ENCODE measurements at regions not wholly inside any gene's neighbourhood (a gene's known extent, or its start where the extent isn't known, plus 50 kb on each side); places are given as distances from the start of the nearest gene placed in this dataset.

DNA sequence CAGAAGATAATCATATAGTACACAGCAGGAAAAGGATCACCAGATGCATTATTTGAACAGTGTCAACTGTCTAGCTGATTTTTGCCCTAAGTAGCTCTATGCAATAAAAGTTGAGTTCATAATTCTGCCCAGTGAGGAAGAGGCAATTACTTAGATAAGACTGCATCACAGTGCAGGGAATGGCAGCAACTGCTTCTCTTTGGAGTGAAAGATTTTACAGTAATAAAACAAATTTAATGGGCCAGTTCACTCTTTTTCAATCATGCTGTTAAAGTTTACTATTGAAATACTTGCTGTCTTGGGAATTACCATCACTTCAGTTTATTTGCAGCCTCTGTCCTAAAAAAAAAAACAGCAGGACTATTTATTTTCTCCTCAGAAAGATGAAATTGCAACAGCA, 907.9 kb downstream of the ANKRD7 start:
- no peak overlapping the region for H3K9ac ChIP-seq (ENCODE audit: low read depth, low read length)
- no peaks in the 10 kb centered on the region for H4K20me1 ChIP-seq (ENCODE audit: insufficient read depth, low read length)
- no peaks in the 10 kb centered on the region for H3K36me3 ChIP-seq (ENCODE audit: insufficient read depth, low read length)
- no peak overlapping the region for H3K4me3 ChIP-seq (ENCODE audit: low read depth in 1 of 2, low read length in 2 of 2)
- no peaks in the 10 kb centered on the region for H3K27me3 ChIP-seq (ENCODE audit: insufficient read depth, low read length, poor library complexity)
- no peak overlapping the region for H3K27ac ChIP-seq (ENCODE audit: low read length)
- DNase-seq: no peak
- H3K9me3 ChIP-seq (ENCODE audit: insufficient read depth, low read length, severe bottlenecking): no peaks in the 10 kb centered on the region
- TF ChIP-seq EZH2 (IDR thresholded peaks at IDR 0.05; ENCODE audit: borderline replicate concordance, low read depth, low read length, severe bottlenecking): no peak
- TF ChIP-seq, protein P1, sequence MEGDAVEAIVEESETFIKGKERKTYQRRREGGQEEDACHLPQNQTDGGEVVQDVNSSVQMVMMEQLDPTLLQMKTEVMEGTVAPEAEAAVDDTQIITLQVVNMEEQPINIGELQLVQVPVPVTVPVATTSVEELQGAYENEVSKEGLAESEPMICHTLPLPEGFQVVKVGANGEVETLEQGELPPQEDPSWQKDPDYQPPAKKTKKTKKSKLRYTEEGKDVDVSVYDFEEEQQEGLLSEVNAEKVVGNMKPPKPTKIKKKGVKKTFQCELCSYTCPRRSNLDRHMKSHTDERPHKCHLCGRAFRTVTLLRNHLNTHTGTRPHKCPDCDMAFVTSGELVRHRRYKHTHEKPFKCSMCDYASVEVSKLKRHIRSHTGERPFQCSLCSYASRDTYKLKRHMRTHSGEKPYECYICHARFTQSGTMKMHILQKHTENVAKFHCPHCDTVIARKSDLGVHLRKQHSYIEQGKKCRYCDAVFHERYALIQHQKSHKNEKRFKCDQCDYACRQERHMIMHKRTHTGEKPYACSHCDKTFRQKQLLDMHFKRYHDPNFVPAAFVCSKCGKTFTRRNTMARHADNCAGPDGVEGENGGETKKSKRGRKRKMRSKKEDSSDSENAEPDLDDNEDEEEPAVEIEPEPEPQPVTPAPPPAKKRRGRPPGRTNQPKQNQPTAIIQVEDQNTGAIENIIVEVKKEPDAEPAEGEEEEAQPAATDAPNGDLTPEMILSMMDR (IDR thresholded peaks at IDR 0.05; ENCODE audit: borderline replicate concordance, extremely low read depth, low read length, poor library complexity, severe bottlenecking): no peak
- no peaks in the 10 kb centered on the region for H3K79me2 ChIP-seq (ENCODE audit: insufficient read depth, low read length)
- H2AFZ ChIP-seq (ENCODE audit: low read depth, low read length): no peak overlapping the region
- no peak overlapping the region for H3K4me2 ChIP-seq (ENCODE audit: insufficient read depth, low read length)
- H3K4me1 ChIP-seq (ENCODE audit: insufficient read depth, low read length): no peaks in the 10 kb centered on the region
- ATAC-seq (ENCODE audit: insufficient read depth, low read depth): no peak

DNA sequence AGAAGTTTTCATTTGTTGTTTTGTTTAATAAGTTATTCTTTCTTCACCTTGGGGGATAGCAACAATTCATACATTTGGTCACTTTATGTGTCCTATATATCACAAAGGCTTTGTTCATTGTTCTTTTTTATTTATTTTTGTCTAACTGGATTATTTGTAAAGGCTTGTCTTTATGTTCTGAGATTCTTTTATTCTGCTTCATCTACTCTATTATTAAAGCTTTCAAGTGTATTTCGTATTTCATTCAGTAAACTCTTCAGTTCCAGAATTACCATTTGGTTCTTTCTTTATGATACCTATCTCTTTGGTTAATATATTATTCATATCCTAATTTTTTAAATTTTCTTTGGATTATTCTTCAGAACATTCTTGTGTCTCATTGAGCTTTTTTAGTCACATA, 942.9 kb downstream of the ANKRD7 start:
- H3K4me3 ChIP-seq (ENCODE audit: low read depth in 1 of 2, low read length in 2 of 2): no peak overlapping the region
- no peak for ATAC-seq (ENCODE audit: insufficient read depth, low read depth)
- H3K9me3 ChIP-seq (ENCODE audit: insufficient read depth, low read length, severe bottlenecking): peaks cover 14% of the 10 kb centered on the region
- H3K79me2 ChIP-seq (ENCODE audit: insufficient read depth, low read length): no peaks in the 10 kb centered on the region
- DNase-seq: no peak
- no peak overlapping the region for H2AFZ ChIP-seq (ENCODE audit: low read depth, low read length)
- TF ChIP-seq EZH2 (IDR thresholded peaks at IDR 0.05; ENCODE audit: borderline replicate concordance, low read depth, low read length, severe bottlenecking): no peak
- TF ChIP-seq, protein P1 (IDR thresholded peaks at IDR 0.05; ENCODE audit: borderline replicate concordance, extremely low read depth, low read length, poor library complexity, severe bottlenecking): no peak
- H3K4me1 ChIP-seq (ENCODE audit: insufficient read depth, low read length): no peaks in the 10 kb centered on the region
- no peak overlapping the region for H3K4me2 ChIP-seq (ENCODE audit: insufficient read depth, low read length)
- H3K27me3 ChIP-seq (ENCODE audit: insufficient read depth, low read length, poor library complexity): no peaks in the 10 kb centered on the region
- no peaks in the 10 kb centered on the region for H3K36me3 ChIP-seq (ENCODE audit: insufficient read depth, low read length)
- no peak overlapping the region for H3K27ac ChIP-seq (ENCODE audit: low read length)
- H3K9ac ChIP-seq (ENCODE audit: low read depth, low read length): no peak overlapping the region
- H4K20me1 ChIP-seq (ENCODE audit: insufficient read depth, low read length): no peaks in the 10 kb centered on the region

DNA sequence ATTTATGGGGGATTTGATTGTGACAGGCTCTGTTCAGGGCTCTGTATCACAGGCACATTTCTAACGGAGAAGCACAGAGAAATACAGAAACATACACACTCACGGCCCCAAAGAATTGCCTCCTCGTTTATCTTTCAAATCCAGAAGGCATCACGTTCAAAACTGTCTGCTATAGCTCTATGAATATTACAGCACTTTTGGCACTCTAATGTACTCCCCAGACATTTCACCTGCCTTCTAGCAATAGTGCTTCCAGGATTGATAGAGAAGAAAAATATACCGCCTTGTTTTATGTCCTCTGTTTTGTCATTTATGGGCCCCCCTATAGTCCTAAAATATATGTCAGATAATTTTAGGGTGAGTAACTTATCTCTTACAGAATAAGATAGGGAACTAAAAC, 947.5 kb downstream of the ANKRD7 start:
- Histone ChIP-seq H2AFZ (ENCODE audit: low read depth, low read length) (no peak overlapping the region), H3K9ac (ENCODE audit: low read depth, low read length) (no peak overlapping the region), H3K36me3 (ENCODE audit: insufficient read depth, low read length) (no peaks in the 10 kb centered on the region), H3K9me3 (ENCODE audit: insufficient read depth, low read length, severe bottlenecking) (peaks cover 11% of the 10 kb centered on the region), H3K4me2 (ENCODE audit: insufficient read depth, low read length) (no peak overlapping the region), H4K20me1 (ENCODE audit: insufficient read depth, low read length) (no peaks in the 10 kb centered on the region), H3K79me2 (ENCODE audit: insufficient read depth, low read length) (no peaks in the 10 kb centered on the region), H3K4me3 (ENCODE audit: low read depth in 1 of 2, low read length in 2 of 2) (no peak overlapping the region), H3K4me1 (ENCODE audit: insufficient read depth, low read length) (peaks cover 6% of the 10 kb centered on the region), H3K27ac (ENCODE audit: low read length) (no peak overlapping the region), H3K27me3 (ENCODE audit: insufficient read depth, low read length, poor library complexity) (no peaks in the 10 kb centered on the region)
- DNase-seq (no peak), ATAC-seq (ENCODE audit: insufficient read depth, low read depth) (no peak)
- TF ChIP-seq EZH2 (IDR thresholded peaks at IDR 0.05; ENCODE audit: borderline replicate concordance, low read depth, low read length, severe bottlenecking): no peak
- TF ChIP-seq, protein P1 (IDR thresholded peaks at IDR 0.05; ENCODE audit: borderline replicate concordance, extremely low read depth, low read length, poor library complexity, severe bottlenecking): no peak

All from DND-41 (cell line).